Gastroesophageal sphincter (tissue), 3 donors: ENCODE measurements at regions not wholly inside any gene's neighbourhood (a gene's known extent, or its start where the extent isn't known, plus 50 kb on each side); places are given as distances from the start of the nearest gene placed in this dataset.

Source experiments
- CTCF ChIP-seq, 4 experiments: fragments of 200-600 bp in 2 of 4; fragments of 450-650 bp in 2 of 4; sonication (generic) in 1 of 4; IDR thresholded peaks; one replicate each; pipeline ENCODE4 v1.5.1; 2017 to 2019; ENCODE audit warnings: antibody characterized with exemption in 4 of 4, mild to moderate bottlenecking in 2 of 4, moderate library complexity in 2 of 4
- EP300 ChIP-seq: sonication (generic); formaldehyde crosslinking; IDR thresholded peaks from one replicate; pipeline ENCODE4 v1.6.1; 2017; ENCODE audit warnings: antibody characterized with exemption, mild to moderate bottlenecking

- TF ChIP-seq EP300 = no peak
- no peak for TF ChIP-seq CTCF (IDR thresholded peaks at IDR 0.05)
Measured at GRCh38 chr6:14704383-14705271, 541.2 kb upstream of the JARID2 start.
